ENCODE measurements at regions not wholly inside any gene's neighbourhood (a gene's known extent, or its start where the extent isn't known, plus 50 kb on each side); places are given as distances from the start of the nearest gene placed in this dataset.

GRCh38 chr5:98319299-98320011 is 454.0 kb upstream of the RGMB start:
- CTCF ChIA-PET = no interaction called here
- Mint-ChIP-seq H3K27me3 (no peaks in the 10 kb centered on the region), H3K9me3 (ENCODE audit: insufficient read depth) (no peaks in the 10 kb centered on the region), H3K4me3 (no peak overlapping the region), H3K27ac (no peak overlapping the region), H3K4me1 (no peaks in the 10 kb centered on the region)
- H3K27me3 ChIP-seq (replicated peaks in 1 of 4; ENCODE audit: control extremely low read depth in 1 of 4, control insufficient read depth in 3 of 4, insufficient read depth in 4 of 4, low read length in 3 of 4) = no peaks in the 10 kb centered on the region
- H3K4me2 ChIP-seq (replicated peaks; ENCODE audit: low read depth, low read length, poor library complexity, severe bottlenecking) = no peak overlapping the region
- POLR2A ChIA-PET = no interaction called here
- H3K36me3 ChIP-seq (replicated peaks in 1 of 2; ENCODE audit: control extremely low read depth in 1 of 2, control insufficient read depth in 1 of 2, extremely low read depth in 1 of 2, insufficient read depth in 2 of 2, low read length in 1 of 2) = no peaks in the 10 kb centered on the region
- H3K9me3 ChIP-seq (ENCODE audit: control extremely low read depth in 1 of 3, control insufficient read depth in 2 of 3, insufficient read depth in 1 of 3, low read length in 2 of 3) = no peaks in the 10 kb centered on the region
- H3K9ac ChIP-seq (ENCODE audit: low read length) = no peak overlapping the region
- DNase-seq = no peak
- no peak overlapping the region for H2AFZ ChIP-seq (ENCODE audit: insufficient read depth, low read depth, low read length, poor library complexity, severe bottlenecking)
- H3K27ac ChIP-seq (ENCODE audit: low read length in 2 of 2) = no peak overlapping the region
- ATAC-seq (ENCODE audit: low read depth) = no peak
- no peak overlapping the region for H3K4me3 ChIP-seq (ENCODE audit: control extremely low read depth in 1 of 5, extremely low read depth in 1 of 5, insufficient read depth in 1 of 5, low read depth in 2 of 5, low read length in 4 of 5)
- H4K20me1 ChIP-seq (ENCODE audit: control insufficient read depth, insufficient read depth, low read length, poor library complexity, severe bottlenecking) = no peaks in the 10 kb centered on the region
- intact Hi-C loops (cut with micrococcal nuclease) = no loop called here
- H3K79me2 ChIP-seq (ENCODE audit: control insufficient read depth, insufficient read depth, low read length) = no peaks in the 10 kb centered on the region
- no peak for TF ChIP-seq EZH2 (IDR thresholded peaks at IDR 0.05; ENCODE audit: borderline replicate concordance, insufficient read depth, low read depth, low read length, poor library complexity, severe bottlenecking)
- TF ChIP-seq CTCF (IDR thresholded peaks at IDR 0.05) = no peak
- no peaks in the 10 kb centered on the region for H3K4me1 ChIP-seq (ENCODE audit: control insufficient read depth in 2 of 2, insufficient read depth in 2 of 2, low read length in 2 of 2)
- no CpG with 5 or more reads among the region's 7 CpGs for WGBS (ENCODE audit: insufficient coverage)

GRCh38 chr5:98320343-98320742 is 453.1 kb upstream of the RGMB start:
- H3K27me3 ChIP-seq (replicated peaks in 1 of 4; ENCODE audit: control extremely low read depth in 1 of 4, control insufficient read depth in 3 of 4, insufficient read depth in 4 of 4, low read length in 3 of 4) = no peaks in the 10 kb centered on the region
- DNase-seq = no peak
- intact Hi-C loops (cut with micrococcal nuclease) = no loop called here
- CTCF ChIA-PET = no interaction called here
- Mint-ChIP-seq H3K4me3 (no peak overlapping the region), H3K27ac (no peak overlapping the region), H3K9me3 (ENCODE audit: insufficient read depth) (no peaks in the 10 kb centered on the region), H3K4me1 (no peaks in the 10 kb centered on the region), H3K27me3 (no peaks in the 10 kb centered on the region)
- ATAC-seq (ENCODE audit: low read depth) = no peak
- H4K20me1 ChIP-seq (ENCODE audit: control insufficient read depth, insufficient read depth, low read length, poor library complexity, severe bottlenecking) = no peaks in the 10 kb centered on the region
- no peak overlapping the region for H3K27ac ChIP-seq (ENCODE audit: low read length in 2 of 2)
- no peak overlapping the region for H3K4me2 ChIP-seq (replicated peaks; ENCODE audit: low read depth, low read length, poor library complexity, severe bottlenecking)
- WGBS (ENCODE audit: insufficient coverage) = 60% methylated on average over 1 of the region's 2 CpGs
- H2AFZ ChIP-seq (ENCODE audit: insufficient read depth, low read depth, low read length, poor library complexity, severe bottlenecking) = no peak overlapping the region
- H3K36me3 ChIP-seq (replicated peaks in 1 of 2; ENCODE audit: control extremely low read depth in 1 of 2, control insufficient read depth in 1 of 2, extremely low read depth in 1 of 2, insufficient read depth in 2 of 2, low read length in 1 of 2) = no peaks in the 10 kb centered on the region
- POLR2A ChIA-PET = no interaction called here
- H3K79me2 ChIP-seq (ENCODE audit: control insufficient read depth, insufficient read depth, low read length) = no peaks in the 10 kb centered on the region
- TF ChIP-seq EZH2 (IDR thresholded peaks at IDR 0.05; ENCODE audit: borderline replicate concordance, insufficient read depth, low read depth, low read length, poor library complexity, severe bottlenecking) (no peak), CTCF (IDR thresholded peaks at IDR 0.05) (no peak)
- no peaks in the 10 kb centered on the region for H3K4me1 ChIP-seq (ENCODE audit: control insufficient read depth in 2 of 2, insufficient read depth in 2 of 2, low read length in 2 of 2)
- no peak overlapping the region for H3K9ac ChIP-seq (ENCODE audit: low read length)
- no peaks in the 10 kb centered on the region for H3K9me3 ChIP-seq (ENCODE audit: control extremely low read depth in 1 of 3, control insufficient read depth in 2 of 3, insufficient read depth in 1 of 3, low read length in 2 of 3)
- H3K4me3 ChIP-seq (ENCODE audit: control extremely low read depth in 1 of 5, extremely low read depth in 1 of 5, insufficient read depth in 1 of 5, low read depth in 2 of 5, low read length in 4 of 5) = no peak overlapping the region
